HG03045 (cell line): ENCODE measurements at regions not wholly inside any gene's neighbourhood (a gene's known extent, or its start where the extent isn't known, plus 50 kb on each side); places are given as distances from the start of the nearest gene placed in this dataset.
"Not testable (repeated sequence)": the region's sequence is repeated elsewhere in the genome, so short reads cannot be mapped to it uniquely, and the experiment has no call there.

Experiments
- ATAC-seq: cut with Tn5 transposase; IDR thresholded peaks from one replicate; pipeline ENCODE4 v1.9.1; 2021; ENCODE audit warnings: mild to moderate bottlenecking, moderate library complexity; ENCODE audit not compliant: unreplicated experiment

DNA sequence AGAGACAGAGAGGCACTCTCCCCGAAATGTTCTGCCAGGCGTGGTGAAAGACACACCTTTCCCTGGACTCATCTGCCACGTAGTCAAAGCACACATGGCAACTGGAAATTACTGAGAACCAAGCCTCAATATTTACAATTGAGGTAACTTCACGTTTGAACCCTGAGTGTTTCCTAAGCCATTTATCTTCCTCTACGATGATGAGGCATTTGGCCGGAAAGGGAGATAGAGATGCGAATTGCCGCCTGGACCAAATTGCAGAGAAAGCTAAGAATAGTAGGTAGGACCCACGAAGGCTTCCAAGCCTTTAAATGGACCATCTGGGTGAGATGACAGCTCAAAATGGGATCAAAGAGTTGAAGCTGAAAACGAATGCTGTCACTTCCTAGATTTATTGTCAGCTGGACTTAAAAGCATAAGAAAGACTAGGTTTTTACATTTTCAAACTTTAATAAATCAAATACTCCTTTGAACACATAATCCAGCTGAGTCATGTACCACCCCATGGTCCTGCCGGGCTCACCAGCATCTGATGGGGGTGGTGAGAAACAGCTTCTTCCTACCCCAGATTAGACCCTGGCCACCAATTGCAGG lies 135.6 kb upstream of the LYZL2 start:
- ATAC-seq = no peak

GRCh38 chr10:30763918-30764317 lies 134.4 kb upstream of the LYZL2 start:
- ATAC-seq = no peak

DNA sequence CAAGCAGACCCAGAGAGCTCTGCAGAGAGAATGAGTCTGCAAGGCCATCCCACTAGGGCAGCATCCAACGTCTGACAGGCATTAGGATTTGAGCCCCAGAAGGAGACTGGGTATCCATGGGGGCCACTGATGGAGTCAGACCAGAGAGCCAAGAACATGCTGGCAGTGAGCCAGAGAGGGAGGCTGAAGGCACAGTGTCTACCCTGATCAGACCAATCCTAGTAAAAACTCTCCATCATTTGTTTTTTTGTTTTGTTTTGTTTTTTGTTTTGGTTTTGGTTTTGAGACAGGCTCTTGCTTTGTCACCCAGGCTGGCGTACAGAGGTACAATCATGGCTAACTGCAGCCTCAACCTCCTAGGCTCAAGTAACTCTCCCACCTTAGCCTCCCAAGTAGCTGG lies 133.1 kb upstream of the LYZL2 start:
- no peak for ATAC-seq

DNA sequence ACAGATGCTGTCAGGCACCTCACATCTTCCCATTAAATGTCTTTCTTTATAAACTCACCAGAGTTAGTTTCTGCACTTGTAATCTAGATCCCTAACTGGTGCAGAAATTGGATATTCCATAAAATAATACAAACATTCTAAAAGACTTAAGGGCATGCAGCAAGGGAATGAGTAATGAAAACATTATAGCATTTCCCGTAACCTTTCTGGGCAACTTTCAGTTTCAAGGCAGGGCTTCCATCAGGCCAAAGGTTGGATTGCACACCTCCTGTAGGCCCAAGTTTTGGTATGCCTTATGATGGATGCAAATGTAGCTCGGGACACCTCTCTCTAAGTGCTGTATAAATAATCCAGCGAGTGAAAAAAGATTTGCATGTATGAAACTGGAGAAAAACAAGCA lies 129.9 kb upstream of the LYZL2 start:
- ATAC-seq = no peak

DNA sequence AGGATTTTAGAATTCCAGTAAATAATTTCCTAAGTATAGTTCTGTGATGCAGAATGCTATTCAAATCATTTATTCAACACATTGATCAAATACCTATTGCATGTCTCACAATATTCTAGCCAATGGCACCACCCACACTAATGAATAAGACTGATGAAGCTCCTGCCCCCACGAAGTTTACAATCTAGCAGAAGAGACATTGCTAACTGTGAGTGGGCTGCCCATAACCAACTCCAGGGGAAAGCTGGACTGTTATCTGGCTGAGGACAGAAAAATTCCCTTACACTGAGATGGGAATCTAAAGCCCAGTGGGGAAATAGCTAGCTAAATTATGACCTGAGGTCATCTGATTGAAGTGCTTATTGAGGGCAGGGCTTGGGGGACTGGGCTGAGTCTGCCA lies 128.8 kb upstream of the LYZL2 start:
- ATAC-seq = no peak

DNA sequence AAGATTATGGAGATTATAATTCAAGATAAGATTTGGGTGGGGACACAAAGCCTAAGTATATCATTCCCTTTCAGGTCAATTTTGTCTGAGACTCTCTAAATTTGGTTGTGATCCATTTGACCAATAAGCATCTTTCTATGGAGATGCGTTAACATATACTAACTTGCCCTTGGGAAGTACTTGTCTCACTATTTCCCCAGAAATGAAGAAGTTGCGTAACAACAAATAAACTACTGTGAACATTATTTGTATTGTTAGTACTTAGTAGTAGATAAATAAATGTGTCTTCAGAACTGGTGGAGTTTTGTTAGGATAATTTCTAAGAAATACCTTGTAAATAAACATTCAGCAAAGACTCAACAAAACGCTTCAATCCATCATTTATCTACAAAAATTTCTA lies 127.3 kb upstream of the LYZL2 start:
- no peak for ATAC-seq

- ATAC-seq = no peak
Observed at GRCh38 chr10:30756151-30756550, 126.6 kb upstream of the LYZL2 start.

- no peak for ATAC-seq
Observed at GRCh38 chr10:30755441-30755953, 125.9 kb upstream of the LYZL2 start.

DNA sequence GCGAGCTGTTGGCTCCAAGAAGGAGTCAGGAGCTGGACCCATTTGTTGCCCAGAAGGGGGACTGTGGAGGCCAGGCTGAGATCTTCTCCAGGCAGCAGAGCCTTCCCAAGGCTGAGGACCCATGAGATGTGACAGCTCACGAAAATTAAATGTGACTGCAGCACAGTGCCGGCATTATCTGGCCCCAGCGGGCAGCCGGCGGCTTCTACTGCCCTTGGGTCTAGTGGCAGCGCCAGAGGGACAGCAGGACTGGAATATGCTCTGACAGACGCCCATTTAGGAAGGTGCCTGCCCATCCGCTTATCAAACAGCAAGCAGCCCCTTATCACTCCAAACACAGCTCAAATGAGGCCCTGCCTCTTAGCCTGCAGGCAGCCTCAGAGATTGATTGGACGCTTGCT lies 122.9 kb upstream of the LYZL2 start:
- ATAC-seq = no peak

DNA sequence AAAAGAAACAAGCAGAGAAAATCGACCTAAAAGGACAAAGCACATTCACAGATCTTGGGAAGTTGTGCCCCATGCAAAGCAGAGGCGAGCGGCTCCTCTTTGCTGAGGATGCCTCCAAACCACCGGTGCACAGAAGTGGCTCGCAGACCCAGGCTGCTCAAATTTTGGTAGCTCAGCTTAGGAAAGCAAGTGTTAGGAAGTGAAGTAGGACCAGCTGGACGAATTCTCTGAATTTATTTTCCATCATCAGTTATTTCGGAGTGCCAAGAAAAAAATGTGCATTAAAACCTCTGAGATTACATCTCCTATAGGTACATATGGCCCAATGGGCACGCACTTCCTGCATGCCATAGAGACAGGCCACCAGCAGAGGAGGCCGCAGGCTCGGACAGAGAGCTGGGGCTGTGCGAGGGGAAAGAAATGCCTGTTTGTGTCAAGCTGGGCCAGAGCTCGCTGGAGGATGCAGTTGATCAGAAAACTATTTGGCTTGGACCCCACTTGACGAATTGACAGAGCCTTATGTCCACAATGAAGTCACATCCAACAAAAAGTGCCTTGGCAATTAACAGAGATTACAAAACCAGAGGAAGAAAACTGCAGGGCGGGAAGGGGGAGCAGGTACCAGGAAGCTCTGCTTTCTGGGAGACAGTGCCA lies 122.3 kb upstream of the LYZL2 start:
- ATAC-seq = peak; percentile 57

- ATAC-seq = peak; percentile 40
Observed at GRCh38 chr10:30750971-30751677, 121.6 kb upstream of the LYZL2 start.

DNA sequence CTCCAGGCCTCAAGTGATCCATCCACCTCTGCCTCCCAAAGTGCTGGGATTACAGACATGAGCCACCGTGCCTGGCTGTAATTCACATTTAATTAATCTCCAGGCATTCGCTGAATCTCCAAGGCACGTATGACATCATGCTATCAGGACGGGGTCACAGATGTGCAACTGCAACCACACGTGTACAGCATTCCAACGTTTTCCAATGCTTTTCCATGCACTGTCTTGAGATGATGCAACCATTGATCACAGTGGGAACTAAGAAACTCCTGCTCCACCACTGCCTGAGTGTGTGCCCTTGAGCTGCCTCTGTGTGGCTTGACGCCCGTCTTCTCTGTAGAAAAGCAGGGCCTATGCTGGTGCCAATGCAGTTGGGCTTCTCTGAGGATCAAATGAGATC lies 119.8 kb upstream of the LYZL2 start:
- no peak for ATAC-seq

DNA sequence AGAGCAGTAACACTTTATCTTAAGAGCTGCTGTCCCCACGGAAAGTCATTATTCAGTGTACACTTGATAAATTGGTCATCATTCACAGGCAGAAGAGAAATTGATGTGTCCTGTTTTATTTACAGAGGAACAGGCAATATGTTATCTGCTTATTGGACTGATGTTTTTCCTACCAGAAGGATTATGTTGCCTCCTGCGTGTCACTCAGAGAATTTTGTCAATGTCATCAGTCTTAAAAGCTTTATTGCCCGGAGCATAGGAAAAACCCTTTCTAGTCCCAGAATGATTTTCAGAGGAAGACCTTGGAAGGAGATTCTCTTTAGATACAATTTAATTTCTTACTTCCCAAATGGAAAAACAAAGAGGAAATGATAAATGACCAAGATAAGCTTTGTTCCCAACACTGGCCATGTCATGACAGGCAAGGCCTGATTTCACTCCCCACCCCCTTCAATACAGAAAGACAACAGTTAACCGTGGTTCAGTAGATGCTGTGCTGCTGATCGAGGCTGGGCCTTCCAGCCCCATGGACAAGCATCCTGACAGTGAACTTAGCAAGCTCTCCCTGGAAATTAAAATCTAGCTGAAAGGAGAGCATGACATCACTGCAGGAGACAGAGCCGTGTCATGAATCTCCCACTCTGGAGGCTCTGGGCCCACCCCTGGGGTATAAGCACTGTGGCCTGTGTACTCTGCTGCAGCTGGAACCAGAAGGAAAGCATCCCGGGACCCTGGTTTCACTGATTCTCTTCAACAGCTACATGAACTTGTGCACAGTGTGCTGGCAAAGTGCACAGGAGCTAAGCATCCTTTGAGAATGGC lies 118.8 kb upstream of the LYZL2 start:
- ATAC-seq = no peak

- no peak for ATAC-seq
Observed at GRCh38 chr10:30747633-30748032, 118.1 kb upstream of the LYZL2 start.

GRCh38 chr10:30745953-30746352 lies 116.4 kb upstream of the LYZL2 start:
- no peak for ATAC-seq

DNA sequence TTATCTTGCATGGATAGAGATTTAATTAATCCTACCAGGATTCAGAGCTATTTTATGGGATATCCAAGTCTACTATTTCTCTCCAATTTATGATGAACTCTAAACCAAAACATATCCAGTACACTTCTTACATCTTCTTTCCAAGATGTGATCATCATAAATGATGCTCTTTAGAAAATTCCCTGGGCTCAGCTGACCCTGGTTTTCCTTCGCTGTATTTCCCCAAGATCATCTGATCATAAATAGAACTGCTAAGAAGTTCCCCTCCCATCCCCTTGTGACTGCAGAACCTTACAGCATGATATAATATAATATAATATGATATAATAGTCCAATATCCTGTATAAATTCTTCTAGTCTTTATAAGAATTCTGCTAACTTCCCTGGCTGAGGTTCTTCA lies 114.6 kb upstream of the LYZL2 start:
- no peak for ATAC-seq

DNA sequence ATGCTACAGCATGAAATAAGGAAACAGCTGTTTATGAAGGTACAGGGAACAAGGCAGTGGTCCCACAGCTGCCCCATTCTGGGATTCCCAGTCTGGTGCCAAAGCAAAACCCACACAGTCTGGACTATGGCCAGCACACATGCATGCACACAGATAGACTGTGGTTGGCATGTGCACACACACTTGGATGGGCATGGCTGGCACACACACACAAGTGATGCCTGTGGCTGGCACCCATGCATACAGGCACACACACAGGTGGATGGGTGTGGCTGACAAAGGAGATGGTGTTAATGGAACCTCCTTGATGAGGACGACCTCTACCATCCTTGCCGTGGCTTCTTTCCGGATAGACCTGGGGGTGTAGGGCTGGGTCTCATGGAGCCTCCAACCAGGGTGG lies 114.0 kb upstream of the LYZL2 start:
- ATAC-seq = no peak

GRCh38 chr10:30742471-30742870 lies 112.9 kb upstream of the LYZL2 start:
- peak; percentile 73 for ATAC-seq

DNA sequence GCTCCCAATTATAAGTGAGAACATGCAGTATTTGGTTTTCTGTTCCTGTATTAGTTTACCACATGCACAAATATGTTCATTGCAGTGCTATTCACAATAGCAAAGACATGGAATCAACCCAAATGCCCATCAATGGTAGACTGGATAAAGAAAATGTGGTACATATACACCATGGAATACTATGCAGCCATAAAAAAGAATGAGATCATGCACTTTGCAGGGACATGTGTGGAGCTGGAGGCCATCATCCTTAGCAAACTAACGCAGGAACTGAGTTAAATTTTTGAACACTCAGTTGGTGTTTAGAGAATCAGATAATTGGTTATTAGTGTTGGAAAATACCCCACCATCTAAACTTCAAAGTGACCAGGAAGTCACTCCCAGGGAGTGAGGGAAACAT lies 111.2 kb upstream of the LYZL2 start:
- ATAC-seq = not testable (repeated sequence)

- ATAC-seq = no peak
Observed at GRCh38 chr10:30738416-30738815, 108.9 kb upstream of the LYZL2 start.

DNA sequence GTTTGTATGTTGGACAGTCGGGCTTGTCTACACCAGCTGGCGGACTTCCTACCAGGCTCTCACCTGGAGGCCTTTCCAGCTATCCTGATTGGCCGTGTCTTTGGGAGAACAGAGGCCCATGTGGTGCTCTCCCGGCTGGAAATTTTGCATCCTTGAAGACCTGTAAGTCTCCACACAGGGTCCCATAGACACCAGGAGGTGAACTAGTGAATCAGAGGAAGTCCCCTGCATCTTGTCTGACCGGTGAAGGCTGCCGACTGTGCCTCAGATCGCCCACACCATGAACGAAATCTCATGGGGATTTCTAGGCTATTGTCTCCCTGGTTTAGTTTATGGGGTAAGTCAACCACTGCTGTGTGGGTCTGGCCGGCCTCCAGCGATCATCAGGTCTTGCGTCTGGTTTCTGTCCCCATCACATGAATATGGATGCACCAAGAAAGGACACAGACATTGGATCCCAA lies 108.4 kb upstream of the LYZL2 start:
- ATAC-seq = peak; percentile 28
